HL-60 (cell line): ENCODE measurements at regions not wholly inside any gene's neighbourhood (a gene's known extent, or its start where the extent isn't known, plus 50 kb on each side); places are given as distances from the start of the nearest gene placed in this dataset.

Source experiments
- DNase-seq, 2 experiments: peaks; one replicate each; pipeline ENCODE4 v3.0.0-alpha.2; 2010 to 2020; ENCODE audit warnings: low read depth in 1 of 2, low spot score in 1 of 2
- H3K27ac ChIP-seq: fragments of 250-450 bp; sonication (Bioruptor Pico); replicated peaks from 2 replicates; pipeline ENCODE4 v1.5.1; 2020; ENCODE audit warnings: mild to moderate bottlenecking, moderate library complexity
- H3K27me3 ChIP-seq: fragments of 250-450 bp; sonication (Bioruptor Pico); 2 replicates; pipeline ENCODE4 v1.5.1; 2021; ENCODE audit warnings: mild to moderate bottlenecking, moderate library complexity; ENCODE audit not compliant: insufficient read depth, poor library complexity, severe bottlenecking
- H3K4me3 ChIP-seq: replicated peaks from 2 replicates; pipeline ENCODE4 v1.5.1; 2011; ENCODE audit warnings: mild to moderate bottlenecking, control low read depth, low read length; ENCODE audit not compliant: insufficient read depth
- GABPA ChIP-seq: IDR thresholded peaks from 2 replicates; pipeline ENCODE4 v1.6.1; 2012; ENCODE audit warnings: low read depth
- POLR2AphosphoS5 ChIP-seq: IDR thresholded peaks from 2 replicates; pipeline ENCODE4 v1.6.1; 2012; ENCODE audit warnings: low read depth
- REST ChIP-seq: IDR thresholded peaks from 2 replicates; pipeline ENCODE4 v1.6.1; 2012; ENCODE audit warnings: low read depth; ENCODE audit not compliant: insufficient replicate concordance
- SPI1 ChIP-seq: IDR thresholded peaks from 2 replicates; pipeline ENCODE4 v1.6.1; 2012; ENCODE audit warnings: low read depth, mild to moderate bottlenecking, borderline replicate concordance
- TF ChIP-seq, protein P1 (sequence below): IDR thresholded peaks from one replicate; pipeline ENCODE4 v1.5.1; 2011; ENCODE audit warnings: low read length, control low read depth, inconsistent platforms; ENCODE audit not compliant: insufficient read depth

GRCh38 chr2:185384822-185385560 lies 353.6 kb upstream of the FSIP2 start:
- TF ChIP-seq REST (no peak), POLR2AphosphoS5 (no peak), SPI1 (no peak), GABPA (no peak)
- no peak overlapping the region for H3K27ac ChIP-seq
- DNase-seq = no peak
- H3K27me3 ChIP-seq = no peaks in the 10 kb centered on the region
- no peak overlapping the region for H3K4me3 ChIP-seq

- Histone ChIP-seq H3K27me3 (no peaks in the 10 kb centered on the region), H3K27ac (no peak overlapping the region), H3K4me3 (no peak overlapping the region)
- no peak for DNase-seq
- no peak for TF ChIP-seq GABPA
- no peak for TF ChIP-seq SPI1
- TF ChIP-seq POLR2AphosphoS5 = no peak
- TF ChIP-seq REST = no peak
- TF ChIP-seq, protein P1, sequence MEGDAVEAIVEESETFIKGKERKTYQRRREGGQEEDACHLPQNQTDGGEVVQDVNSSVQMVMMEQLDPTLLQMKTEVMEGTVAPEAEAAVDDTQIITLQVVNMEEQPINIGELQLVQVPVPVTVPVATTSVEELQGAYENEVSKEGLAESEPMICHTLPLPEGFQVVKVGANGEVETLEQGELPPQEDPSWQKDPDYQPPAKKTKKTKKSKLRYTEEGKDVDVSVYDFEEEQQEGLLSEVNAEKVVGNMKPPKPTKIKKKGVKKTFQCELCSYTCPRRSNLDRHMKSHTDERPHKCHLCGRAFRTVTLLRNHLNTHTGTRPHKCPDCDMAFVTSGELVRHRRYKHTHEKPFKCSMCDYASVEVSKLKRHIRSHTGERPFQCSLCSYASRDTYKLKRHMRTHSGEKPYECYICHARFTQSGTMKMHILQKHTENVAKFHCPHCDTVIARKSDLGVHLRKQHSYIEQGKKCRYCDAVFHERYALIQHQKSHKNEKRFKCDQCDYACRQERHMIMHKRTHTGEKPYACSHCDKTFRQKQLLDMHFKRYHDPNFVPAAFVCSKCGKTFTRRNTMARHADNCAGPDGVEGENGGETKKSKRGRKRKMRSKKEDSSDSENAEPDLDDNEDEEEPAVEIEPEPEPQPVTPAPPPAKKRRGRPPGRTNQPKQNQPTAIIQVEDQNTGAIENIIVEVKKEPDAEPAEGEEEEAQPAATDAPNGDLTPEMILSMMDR = no peak
These were observed 350.4 kb upstream of the FSIP2 start for GRCh38 chr2:185388226-185388625.

GRCh38 chr2:185391543-185391942 lies 347.1 kb upstream of the FSIP2 start:
- no peak overlapping the region for H3K4me3 ChIP-seq
- no peak for TF ChIP-seq SPI1
- TF ChIP-seq GABPA = no peak
- TF ChIP-seq, protein P1 = no peak
- no peak for TF ChIP-seq REST
- TF ChIP-seq POLR2AphosphoS5 = no peak
- no peaks in the 10 kb centered on the region for H3K27me3 ChIP-seq
- DNase-seq = no peak
- no peak overlapping the region for H3K27ac ChIP-seq
